ENCODE measurements at regions not wholly inside any gene's neighbourhood (a gene's known extent, or its start where the extent isn't known, plus 50 kb on each side); places are given as distances from the start of the nearest gene placed in this dataset.
"Not testable (repeated sequence)": the region's sequence is repeated elsewhere in the genome, so short reads cannot be mapped to it uniquely, and the experiment has no call there.

GRCh38 chr20:11976966-11977365 is 59.3 kb downstream of the BTBD3 start:
- DNase-seq (ENCODE audit: low read depth): no peak
- in situ Hi-C loops (cut with HindIII; ENCODE audit: low pct_unique_long_range_greater_than_20kb, low sequenced_read_pairs): no loop called here

GRCh38 chr20:11978496-11978895 is 60.8 kb downstream of the BTBD3 start:
- in situ Hi-C loops (cut with HindIII; ENCODE audit: low pct_unique_long_range_greater_than_20kb, low sequenced_read_pairs): no loop called here
- no peak for DNase-seq (ENCODE audit: low read depth)

- in situ Hi-C loops (cut with HindIII; ENCODE audit: low pct_unique_long_range_greater_than_20kb, low sequenced_read_pairs): no loop called here
- no peak for DNase-seq (ENCODE audit: low read depth)
Observed at GRCh38 chr20:11979306-11979990, 61.8 kb downstream of the BTBD3 start.

- in situ Hi-C loops (cut with HindIII; ENCODE audit: low pct_unique_long_range_greater_than_20kb, low sequenced_read_pairs): no loop called here
- DNase-seq (ENCODE audit: low read depth): no peak
Observed at GRCh38 chr20:11980263-11980662, 62.6 kb downstream of the BTBD3 start.

- DNase-seq (ENCODE audit: low read depth): no peak
- in situ Hi-C loops (cut with HindIII; ENCODE audit: low pct_unique_long_range_greater_than_20kb, low sequenced_read_pairs): no loop called here
Observed at GRCh38 chr20:11981366-11981947, 63.8 kb downstream of the BTBD3 start.

- peak; percentile 8 for DNase-seq (ENCODE audit: low read depth)
- in situ Hi-C loops (cut with HindIII; ENCODE audit: low pct_unique_long_range_greater_than_20kb, low sequenced_read_pairs): no loop called here
Observed at GRCh38 chr20:11982289-11982954, 64.7 kb downstream of the BTBD3 start.

GRCh38 chr20:11982955-11983470 is 65.3 kb downstream of the BTBD3 start:
- no peak for DNase-seq (ENCODE audit: low read depth)
- in situ Hi-C loops (cut with HindIII; ENCODE audit: low pct_unique_long_range_greater_than_20kb, low sequenced_read_pairs): no loop called here

- in situ Hi-C loops (cut with HindIII; ENCODE audit: low pct_unique_long_range_greater_than_20kb, low sequenced_read_pairs): no loop called here
- no peak for DNase-seq (ENCODE audit: low read depth)
Observed at GRCh38 chr20:11986954-11987353, 69.3 kb downstream of the BTBD3 start.

- in situ Hi-C loops (cut with HindIII; ENCODE audit: low pct_unique_long_range_greater_than_20kb, low sequenced_read_pairs): no loop called here
- no peak for DNase-seq (ENCODE audit: low read depth)
Observed at GRCh38 chr20:11987526-11987925, 69.8 kb downstream of the BTBD3 start.

- no peak for DNase-seq (ENCODE audit: low read depth)
- in situ Hi-C loops (cut with HindIII; ENCODE audit: low pct_unique_long_range_greater_than_20kb, low sequenced_read_pairs): no loop called here
Observed at GRCh38 chr20:11989018-11989771, 71.5 kb downstream of the BTBD3 start.

- DNase-seq (ENCODE audit: low read depth): no peak
- in situ Hi-C loops (cut with HindIII; ENCODE audit: low pct_unique_long_range_greater_than_20kb, low sequenced_read_pairs): no loop called here
Observed at GRCh38 chr20:11992426-11992825, 74.7 kb downstream of the BTBD3 start.

GRCh38 chr20:11993886-11994461 is 76.3 kb downstream of the BTBD3 start:
- no peak for DNase-seq (ENCODE audit: low read depth)
- in situ Hi-C loops (cut with HindIII; ENCODE audit: low pct_unique_long_range_greater_than_20kb, low sequenced_read_pairs): no loop called here

GRCh38 chr20:11995805-11996567 is 78.3 kb downstream of the BTBD3 start:
- in situ Hi-C loops (cut with HindIII; ENCODE audit: low pct_unique_long_range_greater_than_20kb, low sequenced_read_pairs): no loop called here
- DNase-seq (ENCODE audit: low read depth): no peak

GRCh38 chr20:12004776-12005175 is 87.1 kb downstream of the BTBD3 start:
- in situ Hi-C loops (cut with HindIII; ENCODE audit: low pct_unique_long_range_greater_than_20kb, low sequenced_read_pairs); DNase-seq (ENCODE audit: low read depth): not testable (repeated sequence)

- peak; percentile 60 for DNase-seq (ENCODE audit: low read depth)
- in situ Hi-C loops (cut with HindIII; ENCODE audit: low pct_unique_long_range_greater_than_20kb, low sequenced_read_pairs): no loop called here
Observed at GRCh38 chr20:12012241-12013222, 94.8 kb downstream of the BTBD3 start.

- in situ Hi-C loops (cut with HindIII; ENCODE audit: low pct_unique_long_range_greater_than_20kb, low sequenced_read_pairs): no loop called here
- no peak for DNase-seq (ENCODE audit: low read depth)
Observed at GRCh38 chr20:12014276-12014675, 96.6 kb downstream of the BTBD3 start.

GRCh38 chr20:12014736-12015135 is 97.0 kb downstream of the BTBD3 start:
- DNase-seq (ENCODE audit: low read depth): no peak
- in situ Hi-C loops (cut with HindIII; ENCODE audit: low pct_unique_long_range_greater_than_20kb, low sequenced_read_pairs): no loop called here

Data from Caki2 (cell line).